ENCODE measurements at regions not wholly inside any gene's neighbourhood (a gene's known extent, or its start where the extent isn't known, plus 50 kb on each side); places are given as distances from the start of the nearest gene placed in this dataset.

DNA sequence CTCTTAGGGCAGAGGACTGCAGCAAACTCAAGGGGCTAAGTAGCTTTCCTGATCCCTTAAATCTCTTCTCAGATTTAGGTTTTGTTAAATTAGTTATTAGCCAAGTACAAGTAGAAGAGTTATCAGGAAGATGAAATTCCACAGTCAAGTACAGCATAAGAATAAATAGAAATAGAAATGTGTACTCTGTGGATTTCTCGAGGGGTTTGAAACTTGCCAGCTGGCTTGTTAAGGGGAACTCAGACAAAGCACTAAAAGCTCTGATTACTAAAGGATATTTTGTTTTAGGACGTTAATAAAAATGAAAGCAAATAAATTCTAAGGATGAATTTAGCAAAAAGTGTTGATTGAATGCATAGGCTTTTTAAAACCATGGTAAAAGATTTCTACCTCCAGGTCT is 654.6 kb downstream of the RAPGEF2 start (continued):
- TF ChIP-seq, protein P1, sequence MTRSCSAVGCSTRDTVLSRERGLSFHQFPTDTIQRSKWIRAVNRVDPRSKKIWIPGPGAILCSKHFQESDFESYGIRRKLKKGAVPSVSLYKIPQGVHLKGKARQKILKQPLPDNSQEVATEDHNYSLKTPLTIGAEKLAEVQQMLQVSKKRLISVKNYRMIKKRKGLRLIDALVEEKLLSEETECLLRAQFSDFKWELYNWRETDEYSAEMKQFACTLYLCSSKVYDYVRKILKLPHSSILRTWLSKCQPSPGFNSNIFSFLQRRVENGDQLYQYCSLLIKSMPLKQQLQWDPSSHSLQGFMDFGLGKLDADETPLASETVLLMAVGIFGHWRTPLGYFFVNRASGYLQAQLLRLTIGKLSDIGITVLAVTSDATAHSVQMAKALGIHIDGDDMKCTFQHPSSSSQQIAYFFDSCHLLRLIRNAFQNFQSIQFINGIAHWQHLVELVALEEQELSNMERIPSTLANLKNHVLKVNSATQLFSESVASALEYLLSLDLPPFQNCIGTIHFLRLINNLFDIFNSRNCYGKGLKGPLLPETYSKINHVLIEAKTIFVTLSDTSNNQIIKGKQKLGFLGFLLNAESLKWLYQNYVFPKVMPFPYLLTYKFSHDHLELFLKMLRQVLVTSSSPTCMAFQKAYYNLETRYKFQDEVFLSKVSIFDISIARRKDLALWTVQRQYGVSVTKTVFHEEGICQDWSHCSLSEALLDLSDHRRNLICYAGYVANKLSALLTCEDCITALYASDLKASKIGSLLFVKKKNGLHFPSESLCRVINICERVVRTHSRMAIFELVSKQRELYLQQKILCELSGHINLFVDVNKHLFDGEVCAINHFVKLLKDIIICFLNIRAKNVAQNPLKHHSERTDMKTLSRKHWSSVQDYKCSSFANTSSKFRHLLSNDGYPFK (CRISPR knock-in tag; IDR thresholded peaks at IDR 0.05; ENCODE audit: borderline replicate concordance) = no peak

DNA sequence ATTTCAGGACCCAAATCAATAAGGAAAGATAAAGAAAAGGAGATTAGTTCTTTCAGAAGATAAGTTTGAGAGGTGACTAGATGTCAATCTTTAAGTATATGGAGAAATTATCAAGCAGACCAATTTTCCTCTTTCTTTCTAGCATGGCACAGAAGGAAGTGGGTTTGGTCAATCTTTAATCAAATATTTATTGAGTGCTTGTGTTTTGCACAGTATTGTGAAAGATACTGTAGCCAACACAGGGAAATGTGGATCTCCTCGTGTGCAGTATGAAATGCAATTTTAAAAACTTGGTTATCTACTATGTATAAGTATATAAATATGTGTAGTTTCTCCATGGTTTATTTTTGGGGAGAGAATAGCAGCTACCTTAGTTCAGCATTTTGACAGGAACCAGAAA is 655.2 kb downstream of the RAPGEF2 start:
- Histone ChIP-seq H3K4me3 (replicated peaks in 1 of 3; ENCODE audit: insufficient read depth in 1 of 3, low read depth in 2 of 3, low read length in 3 of 3) (no peak overlapping the region), H3K27ac (ENCODE audit: extremely low read length, insufficient read depth, low read length) (no peak overlapping the region), H3K4me2 (ENCODE audit: low read depth, low read length) (no peak overlapping the region), H3K79me2 (ENCODE audit: insufficient read depth, low read length) (no peaks in the 10 kb centered on the region), H2AFZ (ENCODE audit: low read length) (no peak overlapping the region), H4K20me1 (ENCODE audit: insufficient read depth, low read length) (no peaks in the 10 kb centered on the region), H3K36me3 (replicated peaks in 1 of 2; ENCODE audit: control insufficient read depth in 1 of 2, insufficient read depth in 2 of 2, low read length in 2 of 2) (no peaks in the 10 kb centered on the region), H3K27me3 (ENCODE audit: control insufficient read depth in 1 of 2, insufficient read depth in 2 of 2, low read length in 2 of 2) (no peaks in the 10 kb centered on the region), H3K4me1 (ENCODE audit: insufficient read depth, low read length) (no peaks in the 10 kb centered on the region), H3K9ac (ENCODE audit: insufficient read depth, low read depth, low read length) (no peak overlapping the region), H3K9me3 (ENCODE audit: low read length) (no peaks in the 10 kb centered on the region)
- POLR2A ChIA-PET = no interaction called here
- FAIRE-seq (no peak), ATAC-seq (no peak), DNase-seq (ENCODE audit: low spot score) (no peak)
- BruUV-seq (replicated peaks) = no TSS peak
- WGBS (ENCODE audit: low lambda C conversion rate) = 0% methylated on average over 1 of the region's 1 CpG
- intact Hi-C loops (cut with micrococcal nuclease; ENCODE audit: unreplicated experiment) = no loop called here
- CTCF ChIA-PET (ENCODE audit: low intra/inter-chr PET ratio, low total read pairs) = no interaction called here
- in situ Hi-C loops (cut with HindIII; ENCODE audit: extremely low pct_ligation_motif_present, low pct_unique_long_range_greater_than_20kb) = no loop called here
- TF ChIP-seq, protein P2, sequence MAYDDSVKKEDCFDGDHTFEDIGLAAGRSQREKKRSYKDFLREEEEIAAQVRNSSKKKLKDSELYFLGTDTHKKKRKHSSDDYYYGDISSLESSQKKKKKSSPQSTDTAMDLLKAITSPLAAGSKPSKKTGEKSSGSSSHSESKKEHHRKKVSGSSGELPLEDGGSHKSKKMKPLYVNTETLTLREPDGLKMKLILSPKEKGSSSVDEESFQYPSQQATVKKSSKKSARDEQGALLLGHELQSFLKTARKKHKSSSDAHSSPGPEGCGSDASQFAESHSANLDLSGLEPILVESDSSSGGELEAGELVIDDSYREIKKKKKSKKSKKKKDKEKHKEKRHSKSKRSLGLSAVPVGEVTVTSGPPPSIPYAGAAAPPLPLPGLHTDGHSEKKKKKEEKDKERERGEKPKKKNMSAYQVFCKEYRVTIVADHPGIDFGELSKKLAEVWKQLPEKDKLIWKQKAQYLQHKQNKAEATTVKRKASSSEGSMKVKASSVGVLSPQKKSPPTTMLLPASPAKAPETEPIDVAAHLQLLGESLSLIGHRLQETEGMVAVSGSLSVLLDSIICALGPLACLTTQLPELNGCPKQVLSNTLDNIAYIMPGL (CRISPR knock-in tag; IDR thresholded peaks at IDR 0.05; ENCODE audit: borderline replicate concordance in 1 of 2, low read depth in 1 of 2) = no peak
- TF ChIP-seq MIER3 (CRISPR knock-in tag; IDR thresholded peaks at IDR 0.05; ENCODE audit: borderline replicate concordance) (no peak), JDP2 (CRISPR knock-in tag; IDR thresholded peaks at IDR 0.05; ENCODE audit: borderline replicate concordance) (no peak), TCF7L2 (IDR thresholded peaks at IDR 0.05; ENCODE audit: low read depth, low read length) (no peak), BHLHE40 (IDR thresholded peaks at IDR 0.05; ENCODE audit: low read length) (no peak), ZNF329 (CRISPR knock-in tag; IDR thresholded peaks at IDR 0.05; ENCODE audit: low read depth) (no peak), ZNF777 (CRISPR knock-in tag; IDR thresholded peaks at IDR 0.05) (no peak), SP140L (CRISPR knock-in tag; IDR thresholded peaks at IDR 0.05; ENCODE audit: borderline replicate concordance) (no peak), ZFP1 (CRISPR knock-in tag; IDR thresholded peaks at IDR 0.05) (no peak), SMARCE1 (IDR thresholded peaks at IDR 0.05; ENCODE audit: borderline replicate concordance) (no peak)
- TF ChIP-seq, protein P3, sequence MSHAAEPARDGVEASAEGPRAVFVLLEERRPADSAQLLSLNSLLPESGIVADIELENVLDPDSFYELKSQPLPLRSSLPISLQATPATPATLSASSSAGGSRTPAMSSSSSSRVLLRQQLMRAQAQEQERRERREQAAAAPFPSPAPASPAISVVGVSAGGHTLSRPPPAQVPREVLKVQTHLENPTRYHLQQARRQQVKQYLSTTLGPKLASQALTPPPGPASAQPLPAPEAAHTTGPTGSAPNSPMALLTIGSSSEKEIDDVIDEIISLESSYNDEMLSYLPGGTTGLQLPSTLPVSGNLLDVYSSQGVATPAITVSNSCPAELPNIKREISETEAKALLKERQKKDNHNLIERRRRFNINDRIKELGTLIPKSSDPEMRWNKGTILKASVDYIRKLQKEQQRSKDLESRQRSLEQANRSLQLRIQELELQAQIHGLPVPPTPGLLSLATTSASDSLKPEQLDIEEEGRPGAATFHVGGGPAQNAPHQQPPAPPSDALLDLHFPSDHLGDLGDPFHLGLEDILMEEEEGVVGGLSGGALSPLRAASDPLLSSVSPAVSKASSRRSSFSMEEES (CRISPR knock-in tag; IDR thresholded peaks at IDR 0.05) = no peak
- TF ChIP-seq, protein P4, sequence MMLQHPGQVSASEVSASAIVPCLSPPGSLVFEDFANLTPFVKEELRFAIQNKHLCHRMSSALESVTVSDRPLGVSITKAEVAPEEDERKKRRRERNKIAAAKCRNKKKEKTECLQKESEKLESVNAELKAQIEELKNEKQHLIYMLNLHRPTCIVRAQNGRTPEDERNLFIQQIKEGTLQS (CRISPR knock-in tag; IDR thresholded peaks at IDR 0.05) = no peak
